Erythroblast (primary cell): ENCODE measurements at regions not wholly inside any gene's neighbourhood (a gene's known extent, or its start where the extent isn't known, plus 50 kb on each side); places are given as distances from the start of the nearest gene placed in this dataset.

ENCODE experiments used
- GATA1 ChIP-seq: IDR thresholded peaks from 2 replicates; pipeline ENCODE4 v1.6.1; 2011; ENCODE audit warnings: low read depth, mild to moderate bottlenecking, control low read depth, low read length, moderate library complexity
- POLR2A ChIP-seq: IDR thresholded peaks from 2 replicates; pipeline ENCODE4 v1.6.1; 2011; ENCODE audit warnings: mild to moderate bottlenecking, low read length

DNA sequence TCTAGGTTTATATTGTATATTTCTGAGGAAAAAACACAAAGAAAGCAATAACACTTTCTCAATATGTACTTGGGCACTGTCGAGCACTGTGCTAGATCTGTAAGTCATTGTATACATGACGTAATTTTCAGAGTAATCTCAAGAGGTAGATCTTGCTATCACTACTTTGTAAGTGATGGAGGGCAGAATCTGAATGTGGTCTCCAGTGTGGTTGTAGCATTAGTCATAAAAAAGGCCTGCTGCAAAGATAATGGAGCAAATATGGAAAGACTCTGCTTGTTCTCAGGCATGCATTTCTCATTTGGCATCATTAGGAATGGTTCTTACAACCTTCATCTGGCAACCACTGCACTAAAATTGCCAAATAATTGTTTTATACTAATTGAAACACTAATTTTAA, 419.8 kb upstream of the CCDC179 start:
- TF ChIP-seq POLR2A (no peak), GATA1 (no peak)
